ENCODE measurements at regions not wholly inside any gene's neighbourhood (a gene's known extent, or its start where the extent isn't known, plus 50 kb on each side); places are given as distances from the start of the nearest gene placed in this dataset.

- Histone ChIP-seq H3K4me3 (no peak overlapping the region), H3K27ac (no peak overlapping the region), H3K36me3 (no peaks in the 10 kb centered on the region), H3K4me1 (no peaks in the 10 kb centered on the region), H3K9me3 (no peaks in the 10 kb centered on the region), H3K27me3 (no peaks in the 10 kb centered on the region)
- DNase-seq (ENCODE audit: low spot score) = no peak
- TF ChIP-seq CTCF (IDR thresholded peaks at IDR 0.05) = no peak
Measured at GRCh38 chr13:89610881-89611280, 1736.6 kb upstream of the MIR17HG start.

GRCh38 chr13:89627996-89628395 is 1719.5 kb upstream of the MIR17HG start:
- Histone ChIP-seq H3K27me3 (no peaks in the 10 kb centered on the region), H3K9me3 (no peaks in the 10 kb centered on the region)
- no peak for DNase-seq (ENCODE audit: low spot score)

GRCh38 chr13:89628567-89628966 is 1718.9 kb upstream of the MIR17HG start:
- Histone ChIP-seq H3K4me1 (no peaks in the 10 kb centered on the region), H3K27ac (no peak overlapping the region), H3K4me3 (no peak overlapping the region), H3K27me3 (no peaks in the 10 kb centered on the region), H3K9me3 (no peaks in the 10 kb centered on the region), H3K36me3 (no peaks in the 10 kb centered on the region)
- DNase-seq (ENCODE audit: low spot score) = no peak
- TF ChIP-seq CTCF (IDR thresholded peaks at IDR 0.05) = no peak

More at GRCh38 chr13:89627996-89628395, 1719.5 kb upstream of the MIR17HG start:
- Histone ChIP-seq H3K27ac (no peak overlapping the region), H3K36me3 (no peaks in the 10 kb centered on the region), H3K4me1 (no peaks in the 10 kb centered on the region), H3K4me3 (no peak overlapping the region)
- no peak for TF ChIP-seq CTCF (IDR thresholded peaks at IDR 0.05)

DNA sequence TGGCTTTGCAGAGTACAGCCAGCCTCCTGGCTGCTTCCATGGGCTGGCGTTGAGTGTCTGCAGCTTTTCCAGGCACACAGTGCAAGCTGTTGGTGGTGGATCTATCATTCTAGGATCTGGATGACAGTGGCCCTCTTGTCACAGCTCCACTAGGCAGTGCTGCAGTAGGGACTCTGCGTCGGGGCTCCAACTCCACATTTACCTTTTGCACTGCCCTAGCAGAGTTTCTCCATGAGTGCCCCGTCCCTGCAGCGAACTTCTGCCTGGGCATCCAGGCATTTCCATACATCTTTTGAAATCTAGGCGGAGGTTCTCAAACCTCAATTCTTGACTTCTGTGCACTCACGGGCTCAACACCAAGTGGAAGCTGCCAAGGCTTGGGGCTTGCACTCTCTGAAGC is 1697.3 kb upstream of the MIR17HG start:
- Histone ChIP-seq H3K9me3 (peaks cover 0 to 12% of the 10 kb centered on the region in 2 donors), H3K4me3 (no peak overlapping the region), H3K27ac (no peak overlapping the region), H3K36me3 (no peaks in the 10 kb centered on the region), H3K4me1 (no peaks in the 10 kb centered on the region), H3K27me3 (no peaks in the 10 kb centered on the region)
- DNase-seq (ENCODE audit: low spot score) = no peak
- TF ChIP-seq CTCF (IDR thresholded peaks at IDR 0.05) = no peak

GRCh38 chr13:89660752-89661151 is 1686.7 kb upstream of the MIR17HG start:
- no peak for DNase-seq (ENCODE audit: low spot score)
- no peaks in the 10 kb centered on the region for H3K9me3 ChIP-seq
- H3K27me3 ChIP-seq = no peaks in the 10 kb centered on the region
- no peak overlapping the region for H3K4me3 ChIP-seq
- no peaks in the 10 kb centered on the region for H3K4me1 ChIP-seq
- H3K27ac ChIP-seq = no peak overlapping the region
- no peaks in the 10 kb centered on the region for H3K36me3 ChIP-seq
- TF ChIP-seq CTCF (IDR thresholded peaks at IDR 0.05) = no peak

- H3K4me1 ChIP-seq = no peaks in the 10 kb centered on the region
- H3K9me3 ChIP-seq = no peaks in the 10 kb centered on the region
- H3K4me3 ChIP-seq = no peak overlapping the region
- no peak for TF ChIP-seq CTCF (IDR thresholded peaks at IDR 0.05)
- no peak overlapping the region for H3K27ac ChIP-seq
- H3K27me3 ChIP-seq = no peaks in the 10 kb centered on the region
- H3K36me3 ChIP-seq = no peaks in the 10 kb centered on the region
- DNase-seq (ENCODE audit: low spot score) = no peak
Measured at GRCh38 chr13:89673789-89674311, 1673.6 kb upstream of the MIR17HG start.

Measured in right atrium auricular region (tissue), 2 donors.